Neural cell (in vitro differentiated cells): ENCODE measurements at regions not wholly inside any gene's neighbourhood (a gene's known extent, or its start where the extent isn't known, plus 50 kb on each side); places are given as distances from the start of the nearest gene placed in this dataset.

ENCODE experiments used
- EP300 ChIP-seq: fragments of 450-650 bp; conservative IDR thresholded peaks from 2 replicates; pipeline ENCODE4 v1.6.1; 2014; ENCODE audit warnings: antibody characterized with exemption, mild to moderate bottlenecking, moderate library complexity; ENCODE audit not compliant: poor library complexity, severe bottlenecking
- EZH2 ChIP-seq: fragments of 200-600, 300-800 bp; shearing (Covaris generic), sonication (generic); IDR thresholded peaks from 2 replicates; pipeline ENCODE4 v1.6.1; 2014; ENCODE audit warnings: antibody characterized with exemption, low read length, borderline replicate concordance, mild to moderate bottlenecking; ENCODE audit not compliant: insufficient read depth, poor library complexity, severe bottlenecking
- POLR2AphosphoS5 ChIP-seq: IDR thresholded peaks from 2 replicates; pipeline ENCODE4 v1.6.1; 2012
- RAD21 ChIP-seq: fragments of 450-650 bp; conservative IDR thresholded peaks from 2 replicates; pipeline ENCODE4 v1.6.1; 2014; ENCODE audit warnings: antibody characterized with exemption, mild to moderate bottlenecking, moderate library complexity
- TAF1 ChIP-seq: IDR thresholded peaks from 2 replicates; pipeline ENCODE4 v1.6.1; 2012; ENCODE audit warnings: low read depth
- TF ChIP-seq, protein P1 (sequence below): fragments of 450-650 bp; IDR thresholded peaks from 2 replicates; pipeline ENCODE4 v1.5.1; 2014; ENCODE audit warnings: antibody characterized with exemption, mild to moderate bottlenecking, moderate library complexity; ENCODE audit not compliant: poor library complexity, severe bottlenecking
- TF ChIP-seq, protein P2 (sequence below): IDR thresholded peaks from 2 replicates; pipeline ENCODE4 v1.6.1; 2012; ENCODE audit warnings: borderline replicate concordance

DNA sequence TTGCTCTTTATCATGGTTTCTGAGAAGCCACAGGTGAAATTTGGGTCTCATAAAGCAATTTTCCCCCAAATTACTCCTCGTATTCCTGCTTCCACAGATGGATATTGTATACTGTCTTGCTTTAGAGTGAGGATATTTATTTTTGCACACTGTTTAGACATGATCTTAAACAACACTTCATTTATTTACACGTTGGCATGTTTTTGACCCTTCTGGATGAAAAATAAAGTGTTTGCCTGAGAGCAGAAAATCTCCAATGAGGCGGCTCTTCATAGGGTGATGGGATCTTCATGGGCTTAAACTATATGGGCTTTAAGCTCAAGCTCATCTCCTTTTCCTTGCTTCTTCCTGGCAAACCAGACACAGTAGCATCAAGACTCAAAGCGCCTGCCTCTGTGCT lies 148.4 kb downstream of the MACROH2A1 start:
- TF ChIP-seq EZH2, result no peak
- no peak for TF ChIP-seq POLR2AphosphoS5
- TF ChIP-seq, protein P1, sequence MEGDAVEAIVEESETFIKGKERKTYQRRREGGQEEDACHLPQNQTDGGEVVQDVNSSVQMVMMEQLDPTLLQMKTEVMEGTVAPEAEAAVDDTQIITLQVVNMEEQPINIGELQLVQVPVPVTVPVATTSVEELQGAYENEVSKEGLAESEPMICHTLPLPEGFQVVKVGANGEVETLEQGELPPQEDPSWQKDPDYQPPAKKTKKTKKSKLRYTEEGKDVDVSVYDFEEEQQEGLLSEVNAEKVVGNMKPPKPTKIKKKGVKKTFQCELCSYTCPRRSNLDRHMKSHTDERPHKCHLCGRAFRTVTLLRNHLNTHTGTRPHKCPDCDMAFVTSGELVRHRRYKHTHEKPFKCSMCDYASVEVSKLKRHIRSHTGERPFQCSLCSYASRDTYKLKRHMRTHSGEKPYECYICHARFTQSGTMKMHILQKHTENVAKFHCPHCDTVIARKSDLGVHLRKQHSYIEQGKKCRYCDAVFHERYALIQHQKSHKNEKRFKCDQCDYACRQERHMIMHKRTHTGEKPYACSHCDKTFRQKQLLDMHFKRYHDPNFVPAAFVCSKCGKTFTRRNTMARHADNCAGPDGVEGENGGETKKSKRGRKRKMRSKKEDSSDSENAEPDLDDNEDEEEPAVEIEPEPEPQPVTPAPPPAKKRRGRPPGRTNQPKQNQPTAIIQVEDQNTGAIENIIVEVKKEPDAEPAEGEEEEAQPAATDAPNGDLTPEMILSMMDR, result no peak
- TF ChIP-seq RAD21, result no peak
- TF ChIP-seq, protein P2, sequence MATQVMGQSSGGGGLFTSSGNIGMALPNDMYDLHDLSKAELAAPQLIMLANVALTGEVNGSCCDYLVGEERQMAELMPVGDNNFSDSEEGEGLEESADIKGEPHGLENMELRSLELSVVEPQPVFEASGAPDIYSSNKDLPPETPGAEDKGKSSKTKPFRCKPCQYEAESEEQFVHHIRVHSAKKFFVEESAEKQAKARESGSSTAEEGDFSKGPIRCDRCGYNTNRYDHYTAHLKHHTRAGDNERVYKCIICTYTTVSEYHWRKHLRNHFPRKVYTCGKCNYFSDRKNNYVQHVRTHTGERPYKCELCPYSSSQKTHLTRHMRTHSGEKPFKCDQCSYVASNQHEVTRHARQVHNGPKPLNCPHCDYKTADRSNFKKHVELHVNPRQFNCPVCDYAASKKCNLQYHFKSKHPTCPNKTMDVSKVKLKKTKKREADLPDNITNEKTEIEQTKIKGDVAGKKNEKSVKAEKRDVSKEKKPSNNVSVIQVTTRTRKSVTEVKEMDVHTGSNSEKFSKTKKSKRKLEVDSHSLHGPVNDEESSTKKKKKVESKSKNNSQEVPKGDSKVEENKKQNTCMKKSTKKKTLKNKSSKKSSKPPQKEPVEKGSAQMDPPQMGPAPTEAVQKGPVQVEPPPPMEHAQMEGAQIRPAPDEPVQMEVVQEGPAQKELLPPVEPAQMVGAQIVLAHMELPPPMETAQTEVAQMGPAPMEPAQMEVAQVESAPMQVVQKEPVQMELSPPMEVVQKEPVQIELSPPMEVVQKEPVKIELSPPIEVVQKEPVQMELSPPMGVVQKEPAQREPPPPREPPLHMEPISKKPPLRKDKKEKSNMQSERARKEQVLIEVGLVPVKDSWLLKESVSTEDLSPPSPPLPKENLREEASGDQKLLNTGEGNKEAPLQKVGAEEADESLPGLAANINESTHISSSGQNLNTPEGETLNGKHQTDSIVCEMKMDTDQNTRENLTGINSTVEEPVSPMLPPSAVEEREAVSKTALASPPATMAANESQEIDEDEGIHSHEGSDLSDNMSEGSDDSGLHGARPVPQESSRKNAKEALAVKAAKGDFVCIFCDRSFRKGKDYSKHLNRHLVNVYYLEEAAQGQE, result no peak
- TF ChIP-seq EP300, result no peak
- TF ChIP-seq TAF1, result no peak
